ENCODE measurements at regions not wholly inside any gene's neighbourhood (a gene's known extent, or its start where the extent isn't known, plus 50 kb on each side); places are given as distances from the start of the nearest gene placed in this dataset.

DNA sequence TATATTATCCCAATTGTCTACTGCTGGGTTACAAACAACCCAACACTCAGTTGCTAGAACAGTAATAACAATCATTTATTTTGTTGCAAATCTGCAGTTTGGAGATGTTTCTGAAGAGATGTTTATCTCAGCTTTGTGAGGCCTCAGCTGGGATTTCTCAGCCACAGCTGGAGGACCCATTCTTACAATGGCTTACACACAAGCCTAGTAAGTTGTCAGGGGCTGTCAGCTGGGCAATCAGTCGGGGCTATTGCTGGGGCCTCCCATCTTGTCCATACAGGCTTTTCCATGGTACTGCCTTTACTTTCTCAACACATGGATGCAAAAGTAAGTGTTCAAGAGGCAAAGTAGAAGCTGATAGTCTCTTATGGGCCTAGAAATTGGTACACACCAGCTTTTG, 491.7 kb upstream of the NXPH2 start:
- Histone ChIP-seq H3K9ac (replicated peaks; ENCODE audit: extremely low read depth, insufficient read depth, low read length) (no peak overlapping the region), H3K27ac (ENCODE audit: insufficient read depth, low read depth, low read length) (no peak overlapping the region), H2AFZ (ENCODE audit: low read depth, low read length) (no peak overlapping the region), H3K4me1 (ENCODE audit: control insufficient read depth, extremely low read depth, insufficient read depth, low read length) (no peaks in the 10 kb centered on the region), H3K4me3 (replicated peaks in 1 of 3; ENCODE audit: insufficient read depth in 1 of 3, low read depth in 1 of 3, low read length in 3 of 3) (no peak overlapping the region), H3K79me2 (ENCODE audit: control insufficient read depth, insufficient read depth, low read length) (no peaks in the 10 kb centered on the region), H3K27me3 (ENCODE audit: control insufficient read depth in 2 of 2, insufficient read depth in 2 of 2, low read length in 2 of 2) (no peaks in the 10 kb centered on the region), H3K36me3 (ENCODE audit: control insufficient read depth in 2 of 2, extremely low read depth in 1 of 2, insufficient read depth in 2 of 2, low read length in 2 of 2) (no peaks in the 10 kb centered on the region), H3K9me3 (replicated peaks; ENCODE audit: control insufficient read depth, insufficient read depth, low read length) (no peaks in the 10 kb centered on the region), H3K4me2 (ENCODE audit: insufficient read depth, low read length) (no peak overlapping the region), H4K20me1 (replicated peaks; ENCODE audit: control insufficient read depth, extremely low read depth, insufficient read depth, low read length) (no peaks in the 10 kb centered on the region), H3K9me1 (replicated peaks; ENCODE audit: control insufficient read depth, extremely low read depth, insufficient read depth, low read length) (no peaks in the 10 kb centered on the region)
- no peak for DNase-seq (ENCODE audit: low read depth, low spot score)
- no peak for FAIRE-seq
- dilution Hi-C loops (cut with MboI; ENCODE audit: extremely low pct_ligation_motif_present, low sequenced_read_pairs) = no loop called here
- POLR2A ChIA-PET = no interaction called here
- BruUV-seq (replicated peaks) = no TSS peak
- TF ChIP-seq, protein P1, sequence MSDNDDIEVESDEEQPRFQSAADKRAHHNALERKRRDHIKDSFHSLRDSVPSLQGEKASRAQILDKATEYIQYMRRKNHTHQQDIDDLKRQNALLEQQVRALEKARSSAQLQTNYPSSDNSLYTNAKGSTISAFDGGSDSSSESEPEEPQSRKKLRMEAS (IDR thresholded peaks at IDR 0.05; ENCODE audit: insufficient read depth, insufficient read length) = no peak
- TF ChIP-seq POLR2A (IDR thresholded peaks at IDR 0.05; ENCODE audit: low read depth, low read length) (no peak), EZH2 (IDR thresholded peaks at IDR 0.05; ENCODE audit: borderline replicate concordance, low read depth, low read length, severe bottlenecking) (no peak), JUN (IDR thresholded peaks at IDR 0.05; ENCODE audit: borderline replicate concordance, insufficient read depth, insufficient read length, low read depth) (no peak), GATA2 (IDR thresholded peaks at IDR 0.05; ENCODE audit: insufficient read depth, insufficient read length, low read depth, low read length) (no peak), FOS (IDR thresholded peaks at IDR 0.05; ENCODE audit: borderline replicate concordance, insufficient read depth, low read length) (no peak), POLR2AphosphoS5 (IDR thresholded peaks at IDR 0.05; ENCODE audit: insufficient read depth, low read depth, low read length) (no peak), MYC (IDR thresholded peaks at IDR 0.05; ENCODE audit: low read depth, low read length) (no peak)
- TF ChIP-seq, protein P2, sequence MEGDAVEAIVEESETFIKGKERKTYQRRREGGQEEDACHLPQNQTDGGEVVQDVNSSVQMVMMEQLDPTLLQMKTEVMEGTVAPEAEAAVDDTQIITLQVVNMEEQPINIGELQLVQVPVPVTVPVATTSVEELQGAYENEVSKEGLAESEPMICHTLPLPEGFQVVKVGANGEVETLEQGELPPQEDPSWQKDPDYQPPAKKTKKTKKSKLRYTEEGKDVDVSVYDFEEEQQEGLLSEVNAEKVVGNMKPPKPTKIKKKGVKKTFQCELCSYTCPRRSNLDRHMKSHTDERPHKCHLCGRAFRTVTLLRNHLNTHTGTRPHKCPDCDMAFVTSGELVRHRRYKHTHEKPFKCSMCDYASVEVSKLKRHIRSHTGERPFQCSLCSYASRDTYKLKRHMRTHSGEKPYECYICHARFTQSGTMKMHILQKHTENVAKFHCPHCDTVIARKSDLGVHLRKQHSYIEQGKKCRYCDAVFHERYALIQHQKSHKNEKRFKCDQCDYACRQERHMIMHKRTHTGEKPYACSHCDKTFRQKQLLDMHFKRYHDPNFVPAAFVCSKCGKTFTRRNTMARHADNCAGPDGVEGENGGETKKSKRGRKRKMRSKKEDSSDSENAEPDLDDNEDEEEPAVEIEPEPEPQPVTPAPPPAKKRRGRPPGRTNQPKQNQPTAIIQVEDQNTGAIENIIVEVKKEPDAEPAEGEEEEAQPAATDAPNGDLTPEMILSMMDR (IDR thresholded peaks at IDR 0.05; ENCODE audit: extremely low read depth in 1 of 2, insufficient read depth in 1 of 2, low read depth in 1 of 2, low read length in 2 of 2) = no peak
- CTCF ChIA-PET = no interaction called here
- intact Hi-C loops (cut with micrococcal nuclease) = no loop called here
